ENCODE measurements at regions not wholly inside any gene's neighbourhood (a gene's known extent, or its start where the extent isn't known, plus 50 kb on each side); places are given as distances from the start of the nearest gene placed in this dataset.

DNA sequence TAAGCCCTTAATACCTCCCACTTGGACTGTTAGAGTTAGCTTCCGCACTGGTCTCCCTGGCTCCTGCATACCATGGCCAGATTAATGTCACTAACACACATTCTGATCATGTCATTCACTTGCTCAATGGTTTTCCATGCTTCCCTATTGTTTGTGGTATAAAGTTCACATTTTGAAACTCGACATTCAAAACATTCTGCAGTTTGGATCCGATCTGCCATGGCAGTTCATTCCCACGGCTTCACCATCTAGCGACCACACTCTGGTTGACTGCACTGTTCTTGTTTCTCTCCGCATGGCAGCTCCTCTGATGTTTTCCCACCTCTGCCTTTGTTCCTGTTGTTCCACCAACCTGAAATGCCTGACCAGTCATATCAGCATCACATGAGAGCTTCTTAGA is 87.4 kb upstream of the WAC start (continued):
- no peak for TF ChIP-seq ZFP36L1 (CRISPR knock-in tag; IDR thresholded peaks at IDR 0.05)
- TF ChIP-seq, protein P1, sequence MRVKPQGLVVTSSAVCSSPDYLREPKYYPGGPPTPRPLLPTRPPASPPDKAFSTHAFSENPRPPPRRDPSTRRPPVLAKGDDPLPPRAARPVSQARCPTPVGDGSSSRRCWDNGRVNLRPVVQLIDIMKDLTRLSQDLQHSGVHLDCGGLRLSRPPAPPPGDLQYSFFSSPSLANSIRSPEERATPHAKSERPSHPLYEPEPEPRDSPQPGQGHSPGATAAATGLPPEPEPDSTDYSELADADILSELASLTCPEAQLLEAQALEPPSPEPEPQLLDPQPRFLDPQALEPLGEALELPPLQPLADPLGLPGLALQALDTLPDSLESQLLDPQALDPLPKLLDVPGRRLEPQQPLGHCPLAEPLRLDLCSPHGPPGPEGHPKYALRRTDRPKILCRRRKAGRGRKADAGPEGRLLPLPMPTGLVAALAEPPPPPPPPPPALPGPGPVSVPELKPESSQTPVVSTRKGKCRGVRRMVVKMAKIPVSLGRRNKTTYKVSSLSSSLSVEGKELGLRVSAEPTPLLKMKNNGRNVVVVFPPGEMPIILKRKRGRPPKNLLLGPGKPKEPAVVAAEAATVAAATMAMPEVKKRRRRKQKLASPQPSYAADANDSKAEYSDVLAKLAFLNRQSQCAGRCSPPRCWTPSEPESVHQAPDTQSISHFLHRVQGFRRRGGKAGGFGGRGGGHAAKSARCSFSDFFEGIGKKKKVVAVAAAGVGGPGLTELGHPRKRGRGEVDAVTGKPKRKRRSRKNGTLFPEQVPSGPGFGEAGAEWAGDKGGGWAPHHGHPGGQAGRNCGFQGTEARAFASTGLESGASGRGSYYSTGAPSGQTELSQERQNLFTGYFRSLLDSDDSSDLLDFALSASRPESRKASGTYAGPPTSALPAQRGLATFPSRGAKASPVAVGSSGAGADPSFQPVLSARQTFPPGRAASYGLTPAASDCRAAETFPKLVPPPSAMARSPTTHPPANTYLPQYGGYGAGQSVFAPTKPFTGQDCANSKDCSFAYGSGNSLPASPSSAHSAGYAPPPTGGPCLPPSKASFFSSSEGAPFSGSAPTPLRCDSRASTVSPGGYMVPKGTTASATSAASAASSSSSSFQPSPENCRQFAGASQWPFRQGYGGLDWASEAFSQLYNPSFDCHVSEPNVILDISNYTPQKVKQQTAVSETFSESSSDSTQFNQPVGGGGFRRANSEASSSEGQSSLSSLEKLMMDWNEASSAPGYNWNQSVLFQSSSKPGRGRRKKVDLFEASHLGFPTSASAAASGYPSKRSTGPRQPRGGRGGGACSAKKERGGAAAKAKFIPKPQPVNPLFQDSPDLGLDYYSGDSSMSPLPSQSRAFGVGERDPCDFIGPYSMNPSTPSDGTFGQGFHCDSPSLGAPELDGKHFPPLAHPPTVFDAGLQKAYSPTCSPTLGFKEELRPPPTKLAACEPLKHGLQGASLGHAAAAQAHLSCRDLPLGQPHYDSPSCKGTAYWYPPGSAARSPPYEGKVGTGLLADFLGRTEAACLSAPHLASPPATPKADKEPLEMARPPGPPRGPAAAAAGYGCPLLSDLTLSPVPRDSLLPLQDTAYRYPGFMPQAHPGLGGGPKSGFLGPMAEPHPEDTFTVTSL (CRISPR knock-in tag; IDR thresholded peaks at IDR 0.05; ENCODE audit: borderline replicate concordance): no peak
- TF ChIP-seq, protein P2, sequence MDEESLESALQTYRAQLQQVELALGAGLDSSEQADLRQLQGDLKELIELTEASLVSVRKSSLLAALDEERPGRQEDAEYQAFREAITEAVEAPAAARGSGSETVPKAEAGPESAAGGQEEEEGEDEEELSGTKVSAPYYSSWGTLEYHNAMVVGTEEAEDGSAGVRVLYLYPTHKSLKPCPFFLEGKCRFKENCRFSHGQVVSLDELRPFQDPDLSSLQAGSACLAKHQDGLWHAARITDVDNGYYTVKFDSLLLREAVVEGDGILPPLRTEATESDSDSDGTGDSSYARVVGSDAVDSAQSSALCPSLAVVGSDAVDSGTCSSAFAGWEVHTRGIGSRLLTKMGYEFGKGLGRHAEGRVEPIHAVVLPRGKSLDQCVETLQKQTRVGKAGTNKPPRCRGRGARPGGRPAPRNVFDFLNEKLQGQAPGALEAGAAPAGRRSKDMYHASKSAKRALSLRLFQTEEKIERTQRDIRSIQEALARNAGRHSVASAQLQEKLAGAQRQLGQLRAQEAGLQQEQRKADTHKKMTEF (CRISPR knock-in tag; IDR thresholded peaks at IDR 0.05): 0 out of 2 replicates have a peak, but pooled peaks have one; percentile 24
- TF ChIP-seq BCL6 (CRISPR knock-in tag; IDR thresholded peaks at IDR 0.05): no peak
- TF ChIP-seq FOXO1 (CRISPR knock-in tag; IDR thresholded peaks at IDR 0.05): peak; percentile 32; the same call in 1 of the 2 replicates
- no peak for TF ChIP-seq KAT2B (IDR thresholded peaks at IDR 0.05; ENCODE audit: borderline replicate concordance, low read depth, low read length)
- no peak for TF ChIP-seq ZNF777 (CRISPR knock-in tag; IDR thresholded peaks at IDR 0.05)
- TF ChIP-seq GATAD2A (CRISPR knock-in tag; IDR thresholded peaks at IDR 0.05): peak; percentile 26
- TF ChIP-seq, protein P3, sequence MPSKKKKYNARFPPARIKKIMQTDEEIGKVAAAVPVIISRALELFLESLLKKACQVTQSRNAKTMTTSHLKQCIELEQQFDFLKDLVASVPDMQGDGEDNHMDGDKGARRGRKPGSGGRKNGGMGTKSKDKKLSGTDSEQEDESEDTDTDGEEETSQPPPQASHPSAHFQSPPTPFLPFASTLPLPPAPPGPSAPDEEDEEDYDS (CRISPR knock-in tag; IDR thresholded peaks at IDR 0.05): no peak
- TF ChIP-seq, protein P4, sequence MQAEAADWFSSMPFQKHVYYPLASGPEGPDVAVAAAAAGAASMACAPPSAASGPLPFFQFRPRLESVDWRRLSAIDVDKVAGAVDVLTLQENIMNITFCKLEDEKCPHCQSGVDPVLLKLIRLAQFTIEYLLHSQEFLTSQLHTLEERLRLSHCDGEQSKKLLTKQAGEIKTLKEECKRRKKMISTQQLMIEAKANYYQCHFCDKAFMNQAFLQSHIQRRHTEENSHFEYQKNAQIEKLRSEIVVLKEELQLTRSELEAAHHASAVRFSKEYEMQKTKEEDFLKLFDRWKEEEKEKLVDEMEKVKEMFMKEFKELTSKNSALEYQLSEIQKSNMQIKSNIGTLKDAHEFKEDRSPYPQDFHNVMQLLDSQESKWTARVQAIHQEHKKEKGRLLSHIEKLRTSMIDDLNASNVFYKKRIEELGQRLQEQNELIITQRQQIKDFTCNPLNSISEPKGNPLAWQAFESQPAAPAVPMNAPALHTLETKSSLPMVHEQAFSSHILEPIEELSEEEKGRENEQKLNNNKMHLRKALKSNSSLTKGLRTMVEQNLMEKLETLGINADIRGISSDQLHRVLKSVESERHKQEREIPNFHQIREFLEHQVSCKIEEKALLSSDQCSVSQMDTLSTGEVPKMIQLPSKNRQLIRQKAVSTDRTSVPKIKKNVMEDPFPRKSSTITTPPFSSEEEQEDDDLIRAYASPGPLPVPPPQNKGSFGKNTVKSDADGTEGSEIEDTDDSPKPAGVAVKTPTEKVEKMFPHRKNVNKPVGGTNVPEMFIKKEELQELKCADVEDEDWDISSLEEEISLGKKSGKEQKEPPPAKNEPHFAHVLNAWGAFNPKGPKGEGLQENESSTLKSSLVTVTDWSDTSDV (CRISPR knock-in tag; IDR thresholded peaks at IDR 0.05): no peak
- TF ChIP-seq, protein P5, sequence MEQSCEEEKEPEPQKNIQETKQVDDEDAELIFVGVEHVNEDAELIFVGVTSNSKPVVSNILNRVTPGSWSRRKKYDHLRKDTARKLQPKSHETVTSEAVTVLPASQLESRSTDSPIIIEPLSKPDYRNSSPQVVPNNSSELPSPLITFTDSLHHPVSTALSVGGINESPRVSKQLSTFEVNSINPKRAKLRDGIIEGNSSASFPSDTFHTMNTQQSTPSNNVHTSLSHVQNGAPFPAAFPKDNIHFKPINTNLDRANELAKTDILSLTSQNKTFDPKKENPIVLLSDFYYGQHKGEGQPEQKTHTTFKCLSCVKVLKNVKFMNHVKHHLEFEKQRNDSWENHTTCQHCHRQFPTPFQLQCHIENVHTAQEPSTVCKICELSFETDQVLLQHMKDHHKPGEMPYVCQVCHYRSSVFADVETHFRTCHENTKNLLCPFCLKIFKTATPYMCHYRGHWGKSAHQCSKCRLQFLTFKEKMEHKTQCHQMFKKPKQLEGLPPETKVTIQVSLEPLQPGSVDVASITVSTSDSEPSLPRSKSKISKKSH (CRISPR knock-in tag; IDR thresholded peaks at IDR 0.05; ENCODE audit: borderline replicate concordance): no peak
- TF ChIP-seq EHMT2 (IDR thresholded peaks at IDR 0.05; ENCODE audit: borderline replicate concordance, low read depth, low read length): peak; percentile 63; the same call in 1 of the 2 replicates
- 0 out of 2 replicates have a peak, but pooled peaks have one; percentile 27 for TF ChIP-seq MIER2 (CRISPR knock-in tag; IDR thresholded peaks at IDR 0.05)
- TF ChIP-seq ZNF331 (CRISPR knock-in tag; IDR thresholded peaks at IDR 0.05): peak; percentile 67; the same call in 1 of the 2 replicates

All from HepG2 (cell line).